Pancreas (tissue), 10 donors: ENCODE measurements at regions not wholly inside any gene's neighbourhood (a gene's known extent, or its start where the extent isn't known, plus 50 kb on each side); places are given as distances from the start of the nearest gene placed in this dataset.

Experiments
- ATAC-seq, 4 donors: fragments of 200-7000 bp; cut with Tn5 transposase; one replicate each; pipeline versions ENCODE4 v1.8.0 to v1.9.1; 2020; ENCODE audit warnings: mild to moderate bottlenecking in 4 of 4, moderate library complexity in 4 of 4
- DNase-seq, 6 donors: peaks; one replicate each; pipeline ENCODE4 v3.0.0-alpha.2; 2020
- FAIRE-seq: peaks from 2 replicates; lab custom pipeline; 2012; peaks lifted over from hg19 to GRCh38; lab: Jason Lieb, UNC
- H3K27ac ChIP-seq, 4 donors: fragments of 200-600 bp; sonication (generic); 1 replicate in 3 of 4; 2 replicates in 1 of 4; pipeline versions ENCODE4 v1.5.0 to v1.8.0; 2020
- H3K27me3 ChIP-seq, 4 donors: fragments of 200-600 bp; one replicate each; pipeline ENCODE4 v1.8.0; 2021
- H3K36me3 ChIP-seq, 3 donors: fragments of 200-600 bp; sonication (generic) in 1 of 3; one replicate each; pipeline versions ENCODE4 v1.5.0 to v1.8.0; 2020 to 2021
- H3K4me1 ChIP-seq, 3 donors: fragments of 200-600 bp; one replicate each; pipeline ENCODE4 v1.8.0; 2021
- H3K4me3 ChIP-seq, 4 donors: fragments of 200-600 bp; sonication (generic) in 2 of 4; one replicate each; pipeline versions ENCODE4 v1.5.0 to v1.8.0; 2020 to 2021
- H3K9me3 ChIP-seq, 4 donors: fragments of 200-600 bp; one replicate each; pipeline ENCODE4 v1.8.0; 2021
- CTCF ChIP-seq, 4 donors: fragments of 200-600 bp; sonication (generic) in 3 of 4; IDR thresholded peaks; one replicate each; pipeline versions ENCODE4 v1.5.0 to v1.8.0; 2021; ENCODE audit warnings: antibody characterized with exemption in 4 of 4
- WGBS, 2 donors: extraction: QIAGEN DNeasy Blood & Tissue Kit; methylation state at CpG; one replicate each; pipeline ENCODE4 v1.1.7; 2013; 5-methylcytosine and 5-hydroxymethylcytosine counted together
- intact Hi-C, 3 donors: fragments of 100-400 bp; cut with DNase I; formaldehyde crosslinking; loops; one replicate each; pipeline versions ENCODE4 v1.11.1 to v1.14.2; 2022
- donor health status: healthy with polysubstance abuse.
- donor health status: DM: no; HTN: no; CAD: no; lungs with moderate emphysema.
- donor health status: DM: no; HTN: no; CAD: no.
- donor health status: control.
- donor health status: control.
- donor health status: Bipolar disorder and iron deficiency.
- donor health status: DM: yes; HTN: yes; CAD: no.
- donor health status: DM: no; HTN: no; CAD: no.
- donor health status: DM: no; HTN: no; CAD: no.
- donor health status: DM: yes; HTN: yes; CAD: no.

- DNase-seq (no peak), FAIRE-seq (no peak), ATAC-seq (no peak)
- H3K4me1 ChIP-seq: no peaks in the 10 kb centered on the region
- no peak for TF ChIP-seq CTCF (IDR thresholded peaks at IDR 0.05)
- 78 to 87% methylated on average over 3 of the region's 3 CpGs for WGBS, 2 donors
- no peak overlapping the region for H3K27ac ChIP-seq
- H3K27me3 ChIP-seq: no peaks in the 10 kb centered on the region
- intact Hi-C loops: no loop called here
- H3K4me3 ChIP-seq: no peak overlapping the region
- no peaks in the 10 kb centered on the region for H3K36me3 ChIP-seq
- no peaks in the 10 kb centered on the region for H3K9me3 ChIP-seq
These were observed 288.3 kb upstream of the NR4A3 start for GRCh38 chr9:99533421-99533820.

GRCh38 chr9:99537996-99538395 lies 283.7 kb upstream of the NR4A3 start:
- no peak for TF ChIP-seq CTCF (IDR thresholded peaks at IDR 0.05)
- DNase-seq (no peak), ATAC-seq (no peak), FAIRE-seq (no peak)
- no peaks in the 10 kb centered on the region for H3K36me3 ChIP-seq
- no peaks in the 10 kb centered on the region for H3K9me3 ChIP-seq
- no peak overlapping the region for H3K4me3 ChIP-seq
- H3K27me3 ChIP-seq: no peaks in the 10 kb centered on the region
- intact Hi-C loops: no loop called here
- no peak overlapping the region for H3K27ac ChIP-seq
- no peaks in the 10 kb centered on the region for H3K4me1 ChIP-seq

GRCh38 chr9:99544526-99544925 lies 277.2 kb upstream of the NR4A3 start:
- no peak overlapping the region for H3K27ac ChIP-seq
- intact Hi-C loops: no loop called here
- WGBS, 2 donors: 41 to 58% methylated on average over 2 of the region's 2 CpGs
- H3K27me3 ChIP-seq: no peaks in the 10 kb centered on the region
- FAIRE-seq (no peak), DNase-seq (no peak), ATAC-seq (no peak)
- TF ChIP-seq CTCF (IDR thresholded peaks at IDR 0.05): no peak
- H3K4me1 ChIP-seq: no peaks in the 10 kb centered on the region
- no peaks in the 10 kb centered on the region for H3K9me3 ChIP-seq
- H3K36me3 ChIP-seq: no peaks in the 10 kb centered on the region
- H3K4me3 ChIP-seq: no peak overlapping the region

- H3K36me3 ChIP-seq: no peaks in the 10 kb centered on the region
- DNase-seq (no peak), ATAC-seq (no peak), FAIRE-seq (no peak)
- H3K27me3 ChIP-seq: no peaks in the 10 kb centered on the region
- H3K4me3 ChIP-seq: no peak overlapping the region
- no peaks in the 10 kb centered on the region for H3K9me3 ChIP-seq
- H3K4me1 ChIP-seq: no peaks in the 10 kb centered on the region
- H3K27ac ChIP-seq: no peak overlapping the region
- no peak for TF ChIP-seq CTCF (IDR thresholded peaks at IDR 0.05)
- intact Hi-C loops: no loop called here
These were observed 272.2 kb upstream of the NR4A3 start for GRCh38 chr9:99549441-99549840.

GRCh38 chr9:99555792-99556191 lies 265.9 kb upstream of the NR4A3 start:
- no peaks in the 10 kb centered on the region for H3K36me3 ChIP-seq
- no peaks in the 10 kb centered on the region for H3K27me3 ChIP-seq
- DNase-seq (no peak), ATAC-seq (no peak), FAIRE-seq (no peak)
- H3K4me3 ChIP-seq: no peak overlapping the region
- H3K27ac ChIP-seq: no peak overlapping the region
- H3K4me1 ChIP-seq: no peaks in the 10 kb centered on the region
- intact Hi-C loops: no loop called here
- no peak for TF ChIP-seq CTCF (IDR thresholded peaks at IDR 0.05)
- WGBS, 2 donors: 65 to 71% methylated on average over 4 of the region's 4 CpGs
- no peaks in the 10 kb centered on the region for H3K9me3 ChIP-seq
